ENCODE measurements at regions not wholly inside any gene's neighbourhood (a gene's known extent, or its start where the extent isn't known, plus 50 kb on each side); places are given as distances from the start of the nearest gene placed in this dataset.

DNA sequence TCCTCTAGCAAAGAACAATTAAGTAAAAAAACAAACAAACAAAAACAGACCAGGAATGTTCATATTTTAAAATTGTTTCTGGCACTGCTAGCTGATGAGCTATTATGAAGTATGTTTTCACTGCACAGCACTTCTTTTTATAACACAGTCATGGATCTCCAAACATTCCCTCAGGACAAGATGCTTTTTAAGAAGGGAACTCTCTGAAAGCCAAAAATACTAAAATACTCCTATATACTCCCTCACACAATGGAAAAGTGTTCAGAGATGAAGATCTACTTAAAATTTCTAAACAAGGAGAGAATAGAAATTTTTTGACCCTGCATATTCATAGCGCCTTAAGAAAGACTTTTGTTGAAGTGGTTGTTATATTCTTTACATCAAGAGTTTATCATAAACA, 926.8 kb downstream of the DIAPH3 start:
- TF ChIP-seq, protein P1, sequence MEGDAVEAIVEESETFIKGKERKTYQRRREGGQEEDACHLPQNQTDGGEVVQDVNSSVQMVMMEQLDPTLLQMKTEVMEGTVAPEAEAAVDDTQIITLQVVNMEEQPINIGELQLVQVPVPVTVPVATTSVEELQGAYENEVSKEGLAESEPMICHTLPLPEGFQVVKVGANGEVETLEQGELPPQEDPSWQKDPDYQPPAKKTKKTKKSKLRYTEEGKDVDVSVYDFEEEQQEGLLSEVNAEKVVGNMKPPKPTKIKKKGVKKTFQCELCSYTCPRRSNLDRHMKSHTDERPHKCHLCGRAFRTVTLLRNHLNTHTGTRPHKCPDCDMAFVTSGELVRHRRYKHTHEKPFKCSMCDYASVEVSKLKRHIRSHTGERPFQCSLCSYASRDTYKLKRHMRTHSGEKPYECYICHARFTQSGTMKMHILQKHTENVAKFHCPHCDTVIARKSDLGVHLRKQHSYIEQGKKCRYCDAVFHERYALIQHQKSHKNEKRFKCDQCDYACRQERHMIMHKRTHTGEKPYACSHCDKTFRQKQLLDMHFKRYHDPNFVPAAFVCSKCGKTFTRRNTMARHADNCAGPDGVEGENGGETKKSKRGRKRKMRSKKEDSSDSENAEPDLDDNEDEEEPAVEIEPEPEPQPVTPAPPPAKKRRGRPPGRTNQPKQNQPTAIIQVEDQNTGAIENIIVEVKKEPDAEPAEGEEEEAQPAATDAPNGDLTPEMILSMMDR (IDR thresholded peaks at IDR 0.05): no peak
- no peak for TF ChIP-seq POLR2A (IDR thresholded peaks at IDR 0.05)
